ENCODE measurements at regions not wholly inside any gene's neighbourhood (a gene's known extent, or its start where the extent isn't known, plus 50 kb on each side); places are given as distances from the start of the nearest gene placed in this dataset.
"Not testable (repeated sequence)": the region's sequence is repeated elsewhere in the genome, so short reads cannot be mapped to it uniquely, and the experiment has no call there.

- H3K4me1 ChIP-seq (ENCODE audit: control insufficient read depth in 1 of 2, insufficient read depth in 2 of 2, low read length in 2 of 2), result no peaks in the 10 kb centered on the region
- no peak overlapping the region for H3K4me3 ChIP-seq (ENCODE audit: low read depth, low read length)
- no peak overlapping the region for H2AFZ ChIP-seq (ENCODE audit: insufficient read depth, low read length, poor library complexity)
- no peaks in the 10 kb centered on the region for H3K27me3 ChIP-seq (ENCODE audit: insufficient read depth, low read length)
- no peak overlapping the region for H4K91ac ChIP-seq (ENCODE audit: low read depth, low read length)
- no peak overlapping the region for H3K4me2 ChIP-seq (ENCODE audit: low read length)
- no peaks in the 10 kb centered on the region for H3K36me3 ChIP-seq (ENCODE audit: control insufficient read depth in 1 of 2, insufficient read depth in 2 of 2, low read length in 2 of 2)
- no peak overlapping the region for H3K23ac ChIP-seq (ENCODE audit: low read length)
- no peak overlapping the region for H2BK12ac ChIP-seq (ENCODE audit: low read length)
- no peak overlapping the region for H3K27ac ChIP-seq (ENCODE audit: low read depth, low read length)
- H2AK5ac ChIP-seq (ENCODE audit: low read length), result no peak overlapping the region
- no peak for DNase-seq
- H3K9ac ChIP-seq (ENCODE audit: low read length), result no peak overlapping the region
- H3K9me3 ChIP-seq (ENCODE audit: insufficient read depth, low read depth, low read length), result peaks cover 36% of the 10 kb centered on the region
- H3K79me1 ChIP-seq (ENCODE audit: low read length), result no peaks in the 10 kb centered on the region
- no peak overlapping the region for H2BK5ac ChIP-seq (ENCODE audit: low read depth, low read length, poor library complexity)
- no peak overlapping the region for H2BK120ac ChIP-seq (ENCODE audit: insufficient read depth, low read length, poor library complexity)
- H3K18ac ChIP-seq (ENCODE audit: low read length), result no peak overlapping the region
- no peak overlapping the region for H3K4ac ChIP-seq (ENCODE audit: low read depth, low read length)
- no peak overlapping the region for H4K8ac ChIP-seq (ENCODE audit: low read depth, low read length)
- H3K14ac ChIP-seq (ENCODE audit: low read length), result no peak overlapping the region
- no peaks in the 10 kb centered on the region for H3K79me2 ChIP-seq (ENCODE audit: control insufficient read depth, insufficient read depth, low read length, poor library complexity)
- WGBS (ENCODE audit: extremely low coverage, insufficient coverage, insufficient read length), result no CpG with 5 or more reads among the region's 21 CpGs
- no peak overlapping the region for H4K12ac ChIP-seq (ENCODE audit: low read depth, low read length)
Observed at GRCh38 chr20:29306390-29307072, 1950.9 kb upstream of the DEFB115 start.

DNA sequence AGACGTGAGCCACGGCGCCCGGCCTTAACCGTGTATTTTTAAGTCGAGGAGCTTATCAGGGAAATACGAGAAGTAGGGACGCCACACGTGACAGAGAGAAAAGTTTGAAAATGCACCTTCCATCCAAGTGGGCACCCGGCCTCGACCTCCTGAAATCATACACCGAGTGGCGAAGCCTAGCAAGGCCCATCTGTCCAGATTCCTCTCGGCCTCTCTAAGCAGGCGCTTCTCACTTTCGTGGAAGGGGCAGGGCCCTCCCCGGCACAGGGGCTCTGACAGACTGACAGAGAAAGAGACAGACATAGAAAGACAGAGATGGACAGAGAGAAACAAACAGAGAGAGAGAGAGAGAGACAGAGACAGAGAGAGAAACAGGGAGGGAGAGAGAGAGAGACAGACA is 1950.0 kb upstream of the DEFB115 start:
- H2AK5ac ChIP-seq (ENCODE audit: low read length); H3K14ac ChIP-seq (ENCODE audit: low read length); H2BK12ac ChIP-seq (ENCODE audit: low read length); H3K79me2 ChIP-seq (ENCODE audit: control insufficient read depth, insufficient read depth, low read length, poor library complexity); H4K12ac ChIP-seq (ENCODE audit: low read depth, low read length); H3K27ac ChIP-seq (ENCODE audit: low read depth, low read length); H2AFZ ChIP-seq (ENCODE audit: insufficient read depth, low read length, poor library complexity); H3K27me3 ChIP-seq (ENCODE audit: insufficient read depth, low read length); H2BK5ac ChIP-seq (ENCODE audit: low read depth, low read length, poor library complexity); H4K91ac ChIP-seq (ENCODE audit: low read depth, low read length); H3K4me1 ChIP-seq (ENCODE audit: control insufficient read depth in 1 of 2, insufficient read depth in 2 of 2, low read length in 2 of 2); H3K79me1 ChIP-seq (ENCODE audit: low read length); H2BK120ac ChIP-seq (ENCODE audit: insufficient read depth, low read length, poor library complexity); H3K18ac ChIP-seq (ENCODE audit: low read length); H3K9ac ChIP-seq (ENCODE audit: low read length); H4K8ac ChIP-seq (ENCODE audit: low read depth, low read length); H3K23ac ChIP-seq (ENCODE audit: low read length); H3K36me3 ChIP-seq (ENCODE audit: control insufficient read depth in 1 of 2, insufficient read depth in 2 of 2, low read length in 2 of 2); H3K4ac ChIP-seq (ENCODE audit: low read depth, low read length); H3K4me3 ChIP-seq (ENCODE audit: low read depth, low read length); H3K4me2 ChIP-seq (ENCODE audit: low read length); DNase-seq: not testable (repeated sequence)
- no CpG with 5 or more reads among the region's 17 CpGs for WGBS (ENCODE audit: extremely low coverage, insufficient coverage, insufficient read length)
- peaks cover 34% of the 10 kb centered on the region for H3K9me3 ChIP-seq (ENCODE audit: insufficient read depth, low read depth, low read length)

- H3K27ac ChIP-seq (ENCODE audit: low read depth, low read length); H3K9ac ChIP-seq (ENCODE audit: low read length); H4K8ac ChIP-seq (ENCODE audit: low read depth, low read length); H2BK120ac ChIP-seq (ENCODE audit: insufficient read depth, low read length, poor library complexity); H3K27me3 ChIP-seq (ENCODE audit: insufficient read depth, low read length); H3K18ac ChIP-seq (ENCODE audit: low read length); H2AFZ ChIP-seq (ENCODE audit: insufficient read depth, low read length, poor library complexity); H3K23ac ChIP-seq (ENCODE audit: low read length); H4K12ac ChIP-seq (ENCODE audit: low read depth, low read length); H3K79me2 ChIP-seq (ENCODE audit: control insufficient read depth, insufficient read depth, low read length, poor library complexity); DNase-seq; H3K4me1 ChIP-seq (ENCODE audit: control insufficient read depth in 1 of 2, insufficient read depth in 2 of 2, low read length in 2 of 2); H3K36me3 ChIP-seq (ENCODE audit: control insufficient read depth in 1 of 2, insufficient read depth in 2 of 2, low read length in 2 of 2); H3K4ac ChIP-seq (ENCODE audit: low read depth, low read length); H3K4me3 ChIP-seq (ENCODE audit: low read depth, low read length); H3K79me1 ChIP-seq (ENCODE audit: low read length); H3K14ac ChIP-seq (ENCODE audit: low read length); H2BK12ac ChIP-seq (ENCODE audit: low read length); H3K4me2 ChIP-seq (ENCODE audit: low read length); H2AK5ac ChIP-seq (ENCODE audit: low read length); H2BK5ac ChIP-seq (ENCODE audit: low read depth, low read length, poor library complexity); H4K91ac ChIP-seq (ENCODE audit: low read depth, low read length): not testable (repeated sequence)
- peaks cover 33% of the 10 kb centered on the region for H3K9me3 ChIP-seq (ENCODE audit: insufficient read depth, low read depth, low read length)
Observed at GRCh38 chr20:29308956-29309355, 1948.5 kb upstream of the DEFB115 start.

- DNase-seq; H3K27me3 ChIP-seq (ENCODE audit: insufficient read depth, low read length); H4K8ac ChIP-seq (ENCODE audit: low read depth, low read length); H4K12ac ChIP-seq (ENCODE audit: low read depth, low read length); H3K79me2 ChIP-seq (ENCODE audit: control insufficient read depth, insufficient read depth, low read length, poor library complexity); H3K27ac ChIP-seq (ENCODE audit: low read depth, low read length); H2BK12ac ChIP-seq (ENCODE audit: low read length); H3K4ac ChIP-seq (ENCODE audit: low read depth, low read length); H3K4me1 ChIP-seq (ENCODE audit: control insufficient read depth in 1 of 2, insufficient read depth in 2 of 2, low read length in 2 of 2); H3K23ac ChIP-seq (ENCODE audit: low read length); H2AFZ ChIP-seq (ENCODE audit: insufficient read depth, low read length, poor library complexity); H4K91ac ChIP-seq (ENCODE audit: low read depth, low read length); H2BK5ac ChIP-seq (ENCODE audit: low read depth, low read length, poor library complexity); H3K14ac ChIP-seq (ENCODE audit: low read length); H3K9ac ChIP-seq (ENCODE audit: low read length); H3K4me2 ChIP-seq (ENCODE audit: low read length); H2BK120ac ChIP-seq (ENCODE audit: insufficient read depth, low read length, poor library complexity); H2AK5ac ChIP-seq (ENCODE audit: low read length); H3K4me3 ChIP-seq (ENCODE audit: low read depth, low read length); H3K79me1 ChIP-seq (ENCODE audit: low read length); H3K18ac ChIP-seq (ENCODE audit: low read length); H3K36me3 ChIP-seq (ENCODE audit: control insufficient read depth in 1 of 2, insufficient read depth in 2 of 2, low read length in 2 of 2): not testable (repeated sequence)
- peaks cover 34% of the 10 kb centered on the region for H3K9me3 ChIP-seq (ENCODE audit: insufficient read depth, low read depth, low read length)
- WGBS (ENCODE audit: extremely low coverage, insufficient coverage, insufficient read length), result no CpG with 5 or more reads among the region's 17 CpGs
Observed at GRCh38 chr20:29309481-29309880, 1948.0 kb upstream of the DEFB115 start.
